Uterus (tissue), 2 donors: ENCODE measurements at regions not wholly inside any gene's neighbourhood (a gene's known extent, or its start where the extent isn't known, plus 50 kb on each side); places are given as distances from the start of the nearest gene placed in this dataset.

Source experiments
- POLR2A ChIP-seq, 2 donors: fragments of 450-650 bp; IDR thresholded peaks; one replicate each; pipeline ENCODE4 v1.6.1; 2016; ENCODE audit warnings: antibody characterized with exemption in 2 of 2, mild to moderate bottlenecking in 1 of 2, moderate library complexity in 1 of 2
- TF ChIP-seq, protein P1 (sequence below), 4 experiments: fragments of 200-600 bp in 2 of 4; fragments of 450-650 bp in 2 of 4; sonication (generic) in 2 of 4; IDR thresholded peaks; one replicate each; pipeline ENCODE4 v1.5.1; 2016 to 2019; ENCODE audit warnings: antibody characterized with exemption in 4 of 4, mild to moderate bottlenecking in 2 of 4, moderate library complexity in 1 of 4

GRCh38 chr15:19944261-19944888, 597.2 kb downstream of the GOLGA6L6 start:
- TF ChIP-seq, protein P1, sequence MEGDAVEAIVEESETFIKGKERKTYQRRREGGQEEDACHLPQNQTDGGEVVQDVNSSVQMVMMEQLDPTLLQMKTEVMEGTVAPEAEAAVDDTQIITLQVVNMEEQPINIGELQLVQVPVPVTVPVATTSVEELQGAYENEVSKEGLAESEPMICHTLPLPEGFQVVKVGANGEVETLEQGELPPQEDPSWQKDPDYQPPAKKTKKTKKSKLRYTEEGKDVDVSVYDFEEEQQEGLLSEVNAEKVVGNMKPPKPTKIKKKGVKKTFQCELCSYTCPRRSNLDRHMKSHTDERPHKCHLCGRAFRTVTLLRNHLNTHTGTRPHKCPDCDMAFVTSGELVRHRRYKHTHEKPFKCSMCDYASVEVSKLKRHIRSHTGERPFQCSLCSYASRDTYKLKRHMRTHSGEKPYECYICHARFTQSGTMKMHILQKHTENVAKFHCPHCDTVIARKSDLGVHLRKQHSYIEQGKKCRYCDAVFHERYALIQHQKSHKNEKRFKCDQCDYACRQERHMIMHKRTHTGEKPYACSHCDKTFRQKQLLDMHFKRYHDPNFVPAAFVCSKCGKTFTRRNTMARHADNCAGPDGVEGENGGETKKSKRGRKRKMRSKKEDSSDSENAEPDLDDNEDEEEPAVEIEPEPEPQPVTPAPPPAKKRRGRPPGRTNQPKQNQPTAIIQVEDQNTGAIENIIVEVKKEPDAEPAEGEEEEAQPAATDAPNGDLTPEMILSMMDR (IDR thresholded peaks at IDR 0.05) = no peak
- TF ChIP-seq POLR2A (IDR thresholded peaks at IDR 0.05) = no peak
